ENCODE measurements at regions not wholly inside any gene's neighbourhood (a gene's known extent, or its start where the extent isn't known, plus 50 kb on each side); places are given as distances from the start of the nearest gene placed in this dataset.
"Not testable (repeated sequence)": the region's sequence is repeated elsewhere in the genome, so short reads cannot be mapped to it uniquely, and the experiment has no call there.

DNA sequence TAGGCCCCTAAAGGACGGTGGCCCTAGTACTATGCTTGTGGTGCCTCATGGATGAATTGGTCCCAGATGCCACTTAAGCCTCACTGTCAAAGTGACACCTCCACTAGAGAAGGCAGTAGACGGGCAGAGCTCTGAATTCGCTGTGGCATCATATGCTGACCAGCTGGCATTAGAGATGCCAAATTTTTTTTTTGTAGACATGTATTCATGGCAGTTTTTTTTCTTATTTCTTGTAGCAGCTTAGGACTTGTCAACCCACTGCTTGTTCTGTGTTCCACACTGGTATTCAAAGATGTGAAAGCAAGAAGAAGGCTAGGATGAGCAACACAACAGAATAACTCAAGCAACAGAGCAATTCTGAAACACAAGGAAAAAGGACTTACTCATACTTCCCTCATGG, 212.5 kb downstream of the DLEU7 start:
- intact Hi-C loops (cut with DNase I, micrococcal nuclease), result no loop called here

DNA sequence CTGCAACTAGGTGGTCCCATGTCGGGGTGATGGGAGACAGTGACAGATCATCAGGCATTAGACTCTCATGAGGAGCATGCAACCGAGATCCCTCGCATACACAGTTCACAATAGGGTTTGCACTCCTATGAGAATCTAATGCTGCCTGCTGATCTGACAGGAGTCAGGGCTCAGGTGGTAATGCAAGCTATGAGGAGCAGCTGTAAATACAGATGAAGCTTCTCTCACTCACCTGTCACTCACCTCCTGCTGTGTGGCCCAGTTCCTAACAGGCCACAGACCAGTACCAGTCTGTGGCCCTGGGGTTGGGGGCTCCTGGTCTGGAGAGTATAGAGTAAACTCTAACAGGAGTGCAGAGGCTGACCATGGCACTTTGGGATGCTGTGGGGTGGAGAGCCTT, 209.2 kb downstream of the DLEU7 start:
- ATAC-seq (no peak), DNase-seq (no peak)
- intact Hi-C loops (cut with DNase I, micrococcal nuclease), result no loop called here

More for the DNA sequence above, 212.5 kb downstream of the DLEU7 start:
- ATAC-seq (no peak), DNase-seq (no peak)

DNA sequence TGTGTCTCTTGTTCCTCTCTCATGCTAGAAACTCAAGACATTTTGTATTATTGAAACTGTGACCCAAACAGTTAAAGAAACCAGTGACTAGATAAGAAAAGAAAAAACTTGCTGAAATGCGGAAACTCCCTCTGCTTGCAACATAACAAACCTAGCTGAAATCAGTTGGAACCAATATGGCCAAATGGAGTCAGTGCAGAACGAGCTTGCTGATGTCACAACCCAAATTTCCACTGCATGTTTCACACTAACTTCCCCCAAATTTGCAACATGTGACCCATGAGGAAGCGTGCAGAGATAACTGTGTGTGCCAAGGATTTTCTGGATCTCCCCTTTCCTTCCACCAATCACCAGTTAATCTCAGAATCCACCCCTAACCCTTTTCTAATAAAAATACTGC, 208.0 kb downstream of the DLEU7 start:
- intact Hi-C loops (cut with DNase I, micrococcal nuclease), result no loop called here
- DNase-seq (peak in 1 of 2 donors; percentile 34), ATAC-seq (no peak)

DNA sequence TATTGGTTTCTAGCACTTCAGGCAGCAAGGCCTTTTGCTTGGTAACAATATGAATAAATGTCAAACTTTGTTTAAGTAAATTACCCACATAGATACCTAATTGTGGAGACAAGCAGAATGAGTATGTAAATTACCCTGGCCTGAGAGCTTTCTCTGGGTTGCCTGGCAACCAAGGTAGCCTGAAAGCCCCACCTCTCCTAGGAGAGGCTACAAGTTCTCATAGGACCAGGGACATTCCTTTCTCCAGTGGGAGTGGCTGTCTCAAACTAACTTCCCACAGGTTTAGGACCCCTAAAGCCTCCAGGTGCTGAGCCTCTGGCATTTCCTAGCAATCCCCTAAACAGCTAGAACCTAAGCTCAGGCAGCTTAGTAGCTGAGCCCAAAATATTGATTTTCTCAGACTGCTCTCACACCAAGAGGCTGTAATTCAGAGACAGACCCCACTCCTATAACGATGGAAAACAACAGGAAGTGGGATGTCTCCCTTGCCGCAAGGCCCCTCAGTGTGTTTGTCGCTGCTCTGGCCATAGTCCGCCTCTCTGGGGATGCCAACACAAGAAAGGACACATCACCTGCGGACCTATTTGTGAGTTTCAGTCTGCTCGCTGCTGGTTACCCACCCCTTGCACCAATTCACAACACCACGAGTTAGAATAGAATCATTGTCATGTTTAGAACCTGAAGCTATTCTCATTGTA, 207.3 kb downstream of the DLEU7 start:
- ATAC-seq, result no peak
- intact Hi-C loops (cut with DNase I, micrococcal nuclease), result no loop called here
- no peak for DNase-seq

DNA sequence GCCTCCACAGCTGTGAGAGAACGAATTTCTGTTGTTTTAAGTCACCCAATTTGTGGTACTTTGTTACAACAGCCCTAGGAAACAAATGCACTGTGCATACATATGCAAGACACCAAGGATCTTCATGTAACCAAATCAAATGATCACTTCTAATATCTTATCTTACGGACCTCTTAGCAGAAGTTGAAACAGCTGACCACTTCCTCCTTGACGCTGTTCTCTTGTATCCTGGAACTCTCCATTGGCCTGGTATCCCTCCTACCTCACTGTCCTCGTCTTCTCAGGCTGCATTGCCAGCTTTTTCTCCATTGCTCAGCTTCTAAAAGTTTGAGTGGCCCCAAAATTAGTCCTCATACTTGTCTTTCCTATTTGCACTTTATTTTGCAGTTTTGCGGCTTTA, 200.4 kb downstream of the DLEU7 start:
- DNase-seq, result no peak
- intact Hi-C loops (cut with DNase I, micrococcal nuclease), result no loop called here
- ATAC-seq, result no peak

DNA sequence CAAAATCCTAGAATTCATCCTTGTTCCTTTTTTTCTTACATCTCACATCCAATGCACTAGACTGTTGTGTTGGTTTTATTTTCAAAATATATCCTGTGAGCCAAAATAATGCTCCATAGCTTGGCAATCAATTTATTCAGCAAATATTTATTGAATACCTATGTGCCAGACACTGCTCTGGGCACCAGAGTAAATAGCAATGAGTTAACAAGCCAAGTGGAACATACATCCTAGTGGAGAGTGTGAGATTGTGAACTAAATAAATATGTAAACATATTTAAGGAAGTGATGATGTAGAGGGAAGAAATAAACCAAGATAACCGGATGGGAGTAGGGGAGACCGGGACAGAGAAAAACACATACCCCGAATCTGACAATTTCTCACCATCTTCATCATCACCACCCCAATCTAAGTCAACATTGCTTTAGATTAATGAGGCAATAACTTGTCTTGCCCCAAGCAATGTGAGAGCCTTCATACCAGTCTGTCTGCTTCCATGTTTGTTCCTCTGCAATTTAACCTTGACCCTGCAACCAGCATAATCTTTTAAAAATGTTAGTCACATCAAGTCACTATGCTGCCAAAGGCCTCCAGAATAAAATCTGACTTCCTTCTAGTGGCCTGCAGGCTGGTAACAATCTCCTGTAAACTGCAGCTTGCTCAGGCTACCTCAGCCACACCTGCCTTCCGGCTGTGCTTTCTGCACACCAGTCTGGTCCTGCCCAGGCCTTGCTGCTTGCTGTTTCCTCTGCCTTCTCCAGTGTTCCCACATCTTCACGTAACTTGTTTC, 199.2 kb downstream of the DLEU7 start:
- DNase-seq (no peak), ATAC-seq (peak; percentile 47)
- intact Hi-C loops (cut with DNase I, micrococcal nuclease), result no loop called here

DNA sequence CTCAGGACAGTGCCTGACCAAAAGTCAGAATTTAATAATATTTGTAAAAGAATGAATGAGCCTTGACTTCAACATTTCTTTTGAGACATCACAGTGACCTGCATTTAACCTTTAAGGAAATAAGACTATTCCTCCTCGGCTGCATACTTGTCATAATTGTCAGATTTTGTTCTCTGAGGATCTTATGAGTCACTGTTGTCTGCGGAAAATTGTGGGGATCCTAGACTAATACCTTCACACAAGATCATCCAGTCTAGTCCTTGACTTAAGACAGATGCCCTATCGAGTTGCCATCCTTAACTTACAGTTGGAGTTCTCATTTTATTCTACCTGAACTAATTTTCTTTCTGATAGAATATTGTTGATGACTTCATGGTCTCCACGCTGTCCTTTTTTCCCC, 198.4 kb downstream of the DLEU7 start:
- ATAC-seq (no peak), DNase-seq (no peak)
- intact Hi-C loops (cut with DNase I, micrococcal nuclease), result no loop called here

DNA sequence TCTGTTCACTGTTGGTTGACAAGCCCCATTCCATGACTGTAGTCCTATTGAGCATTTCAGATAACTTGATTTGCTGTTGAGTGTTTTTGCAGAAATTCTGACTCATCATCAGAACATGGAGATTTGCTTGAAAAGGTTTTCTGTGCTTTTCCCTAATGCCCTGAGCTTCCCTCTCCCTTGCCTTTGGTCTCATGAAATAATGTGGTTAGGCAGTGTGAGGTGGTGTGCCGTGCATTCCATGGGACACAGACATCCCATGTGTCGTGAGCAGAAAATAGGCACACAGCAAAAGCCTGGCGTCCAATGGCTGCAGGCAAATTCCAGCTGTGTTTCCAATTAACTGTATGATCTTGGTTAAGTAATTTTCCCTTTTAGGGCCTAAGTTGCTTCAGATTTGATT, 197.4 kb downstream of the DLEU7 start:
- intact Hi-C loops (cut with DNase I, micrococcal nuclease), result no loop called here
- DNase-seq (no peak), ATAC-seq (no peak)

DNA sequence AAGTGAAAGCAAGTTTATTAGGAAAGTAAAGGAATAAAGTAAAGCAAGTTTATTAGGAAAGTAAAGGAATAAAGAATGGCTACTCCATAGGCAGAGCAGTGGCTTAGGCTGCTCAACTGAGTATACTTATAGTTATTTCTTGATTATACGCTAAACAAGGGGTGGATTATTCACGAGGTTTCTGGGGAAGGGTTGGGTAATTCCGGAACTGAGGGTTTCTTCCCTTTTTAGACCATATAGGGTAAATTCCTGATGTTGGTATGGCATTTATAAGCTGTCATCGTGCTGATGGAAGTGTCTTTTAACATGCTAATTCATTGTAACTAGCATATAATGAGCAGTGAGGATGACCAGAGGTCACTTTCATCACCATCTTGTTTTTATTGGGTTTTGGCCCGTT, 194.3 kb downstream of the DLEU7 start:
- intact Hi-C loops (cut with DNase I, micrococcal nuclease), result no loop called here
- no peak for DNase-seq
- ATAC-seq, result no peak

DNA sequence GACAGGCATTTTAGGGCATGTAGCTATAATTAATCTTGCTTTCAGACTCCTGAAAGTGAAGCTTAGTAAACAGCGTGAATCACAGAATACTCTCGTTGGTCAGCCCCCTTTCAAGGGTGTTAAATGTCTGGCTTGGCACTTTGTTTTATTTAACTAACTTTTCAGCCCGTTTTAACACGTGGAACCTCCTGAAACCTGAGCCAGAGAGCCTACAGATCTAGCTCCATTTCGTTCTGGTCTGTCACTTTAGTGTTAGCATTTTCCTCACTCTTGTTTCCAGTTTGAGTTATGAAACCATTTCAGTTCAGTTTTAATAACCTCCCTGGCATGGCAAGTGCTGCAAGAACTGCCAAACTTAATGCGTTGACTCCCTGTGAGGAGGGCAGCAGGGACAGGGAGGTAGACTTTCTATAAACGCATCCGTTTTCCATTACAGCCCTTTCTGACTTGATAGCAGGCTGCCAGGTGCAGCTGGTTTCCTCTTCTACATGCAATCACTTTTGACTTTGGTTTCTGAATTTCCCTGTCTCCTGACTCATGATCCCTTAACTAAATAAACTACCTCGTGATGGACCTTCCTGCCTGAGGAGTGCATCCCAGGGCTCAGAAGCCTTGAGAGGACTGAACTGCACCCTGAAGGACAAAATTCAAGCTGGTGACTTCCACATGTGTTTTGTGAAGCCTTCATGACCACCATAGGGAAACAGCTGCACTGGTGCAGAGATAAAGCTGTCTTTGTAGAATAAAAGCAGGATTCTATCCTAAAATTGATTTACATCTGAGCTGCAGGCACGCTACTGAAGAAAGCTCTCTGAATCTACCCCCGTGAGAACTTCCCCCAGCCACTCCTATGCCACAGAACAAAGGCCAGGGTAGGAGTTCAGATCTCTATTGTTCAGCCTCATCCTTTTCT, 192.6 kb downstream of the DLEU7 start:
- DNase-seq (no peak), ATAC-seq (no peak)
- intact Hi-C loops (cut with DNase I, micrococcal nuclease), result no loop called here

DNA sequence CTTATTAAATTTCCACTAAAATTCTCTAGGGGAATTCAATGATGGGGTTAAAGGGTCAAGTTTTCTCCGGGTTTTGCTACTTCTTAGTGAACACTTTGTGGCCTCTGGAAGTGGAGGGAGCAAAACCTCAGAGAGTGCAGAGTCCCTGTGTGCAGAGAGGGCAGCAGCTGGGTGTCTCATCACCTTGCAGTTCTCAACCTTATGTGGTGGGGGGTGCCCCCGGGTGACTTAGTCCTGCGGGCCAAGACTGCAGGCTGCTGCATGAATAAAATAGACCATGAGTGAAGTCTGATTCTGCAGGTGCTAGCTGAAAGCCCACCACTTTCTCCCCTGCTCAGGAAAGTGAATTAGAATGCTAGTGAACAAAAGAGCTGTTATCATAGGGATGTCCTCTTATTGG, 191.6 kb downstream of the DLEU7 start:
- no peak for ATAC-seq
- DNase-seq, result no peak
- intact Hi-C loops (cut with DNase I, micrococcal nuclease), result no loop called here

DNA sequence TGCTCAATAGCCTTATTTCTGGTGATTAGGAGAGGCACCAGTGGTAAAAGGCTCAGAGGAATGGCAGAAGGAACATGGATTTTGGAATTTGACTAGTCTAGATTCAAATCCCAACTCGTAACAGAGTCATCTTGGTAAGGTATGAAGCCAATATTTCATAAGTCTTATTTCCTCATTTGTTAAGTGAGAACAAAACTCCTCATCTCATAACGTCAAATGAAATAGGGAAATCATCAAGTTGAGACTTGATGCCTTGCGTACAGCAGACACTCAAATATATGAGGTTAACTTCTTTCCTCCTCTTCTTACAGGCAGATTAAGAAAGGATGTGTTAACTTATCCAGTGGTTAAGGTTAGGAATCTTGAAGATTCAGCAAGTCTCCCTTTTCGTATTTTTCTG, 189.2 kb downstream of the DLEU7 start:
- ATAC-seq, result no peak
- DNase-seq, result no peak
- intact Hi-C loops (cut with DNase I, micrococcal nuclease), result no loop called here

DNA sequence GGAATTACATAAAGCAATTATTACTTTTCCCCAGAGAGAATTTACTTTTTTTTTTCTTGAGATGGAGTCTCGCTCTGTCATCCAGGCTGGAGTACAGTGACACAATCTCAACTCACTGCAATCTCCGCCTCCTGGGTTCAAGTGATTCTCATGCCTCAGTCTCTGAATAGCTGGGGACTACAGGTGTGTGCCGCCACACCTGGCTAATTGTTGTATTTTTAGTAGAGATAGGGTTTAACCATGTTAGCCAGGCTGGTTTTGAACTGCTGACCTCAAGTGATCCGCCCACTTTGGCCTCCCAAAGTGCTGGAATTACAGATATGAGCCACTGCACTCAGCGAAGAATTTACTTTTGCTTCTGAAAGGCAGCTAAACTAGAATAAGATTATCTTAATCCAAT, 181.6 kb downstream of the DLEU7 start:
- DNase-seq; intact Hi-C loops (cut with DNase I, micrococcal nuclease); ATAC-seq: not testable (repeated sequence)

DNA sequence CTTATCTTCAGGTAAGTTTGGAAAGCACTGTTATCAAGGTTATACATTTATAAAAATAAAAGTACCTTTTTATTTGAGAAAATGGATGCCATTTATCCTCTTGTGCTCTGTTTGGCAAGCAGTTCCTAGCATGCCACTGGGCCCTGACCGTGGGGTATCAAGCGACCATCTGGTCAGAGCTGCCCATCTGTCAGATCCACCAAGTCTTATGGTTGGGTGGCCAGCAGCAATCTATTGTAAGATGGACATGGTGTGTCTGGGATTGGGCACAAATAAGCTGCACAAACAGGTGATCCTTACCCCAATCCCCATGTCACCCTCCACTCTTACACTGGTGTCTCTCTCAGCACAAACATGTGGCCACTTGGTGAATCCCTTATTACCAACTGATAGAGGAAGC, 178.5 kb downstream of the DLEU7 start:
- DNase-seq (no peak), ATAC-seq (no peak)
- intact Hi-C loops (cut with DNase I, micrococcal nuclease), result no loop called here

DNA sequence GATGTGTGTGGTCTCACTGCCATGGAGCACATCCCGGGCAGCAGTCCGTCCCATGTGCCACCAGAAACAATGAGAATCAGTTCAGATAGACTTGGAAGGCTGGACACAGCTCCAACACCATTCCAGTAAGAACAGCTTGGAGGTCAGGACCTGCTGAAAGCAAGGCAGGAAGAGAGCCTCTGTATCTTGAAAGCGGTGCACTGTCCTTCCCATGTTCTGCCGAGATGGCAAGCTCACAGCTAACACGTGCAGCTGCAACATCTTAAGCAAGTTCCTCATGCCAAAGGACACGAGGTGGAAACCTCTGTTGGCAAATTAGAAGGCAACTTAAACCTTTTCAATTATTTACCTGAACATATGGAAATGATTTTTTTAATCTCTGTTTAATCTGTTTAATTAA, 175.4 kb downstream of the DLEU7 start:
- intact Hi-C loops (cut with DNase I, micrococcal nuclease), result no loop called here
- ATAC-seq (no peak), DNase-seq (no peak)

DNA sequence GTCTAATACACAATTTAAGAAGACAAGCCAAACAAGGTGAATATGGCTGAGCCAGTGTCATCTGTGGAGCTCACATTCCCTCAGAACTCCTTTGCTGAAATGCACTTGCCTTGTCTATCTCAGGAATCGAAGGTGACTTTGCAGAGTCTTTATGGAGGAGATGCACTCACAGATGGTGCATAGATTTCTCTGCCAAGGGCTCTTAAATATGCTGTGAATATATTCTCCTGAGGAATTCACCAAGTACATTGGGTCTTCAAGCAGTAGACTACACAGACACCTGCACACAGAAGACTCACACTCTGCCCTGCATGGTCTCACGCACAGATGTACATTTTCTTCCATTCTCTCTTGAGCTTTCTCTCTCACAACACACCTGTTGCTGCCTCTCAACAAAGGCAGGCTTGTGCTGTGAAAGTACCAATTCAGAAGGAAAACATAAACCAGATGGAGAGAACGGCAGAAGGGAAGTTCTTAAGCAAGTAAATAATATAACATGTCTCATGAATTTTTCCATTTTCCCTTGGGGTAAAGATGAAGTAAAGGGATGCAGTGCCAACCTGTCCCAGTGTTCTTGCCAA, 174.7 kb downstream of the DLEU7 start:
- no peak for DNase-seq
- no peak for ATAC-seq
- intact Hi-C loops (cut with DNase I, micrococcal nuclease), result no loop called here

DNA sequence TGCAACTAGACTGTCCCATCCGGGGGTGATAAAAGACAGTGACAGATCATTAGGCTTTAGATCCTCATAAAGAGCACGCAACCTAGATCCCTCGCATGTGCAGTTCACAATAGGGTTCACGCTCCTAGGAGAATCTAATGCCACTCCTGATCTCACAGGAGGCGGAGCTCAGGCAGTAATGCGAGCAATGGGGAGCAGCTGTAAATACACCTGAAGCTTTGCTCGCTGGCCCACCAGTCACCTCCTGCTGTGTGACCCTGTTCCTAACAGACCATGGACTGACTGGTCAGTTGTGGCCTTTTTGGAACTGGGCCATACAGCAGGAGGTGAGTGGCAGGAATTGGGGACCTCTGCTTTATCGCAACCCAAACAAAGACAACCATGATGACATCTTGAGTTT, 173.2 kb downstream of the DLEU7 start:
- no peak for DNase-seq
- ATAC-seq, result no peak
- intact Hi-C loops (cut with DNase I, micrococcal nuclease), result no loop called here

DNA sequence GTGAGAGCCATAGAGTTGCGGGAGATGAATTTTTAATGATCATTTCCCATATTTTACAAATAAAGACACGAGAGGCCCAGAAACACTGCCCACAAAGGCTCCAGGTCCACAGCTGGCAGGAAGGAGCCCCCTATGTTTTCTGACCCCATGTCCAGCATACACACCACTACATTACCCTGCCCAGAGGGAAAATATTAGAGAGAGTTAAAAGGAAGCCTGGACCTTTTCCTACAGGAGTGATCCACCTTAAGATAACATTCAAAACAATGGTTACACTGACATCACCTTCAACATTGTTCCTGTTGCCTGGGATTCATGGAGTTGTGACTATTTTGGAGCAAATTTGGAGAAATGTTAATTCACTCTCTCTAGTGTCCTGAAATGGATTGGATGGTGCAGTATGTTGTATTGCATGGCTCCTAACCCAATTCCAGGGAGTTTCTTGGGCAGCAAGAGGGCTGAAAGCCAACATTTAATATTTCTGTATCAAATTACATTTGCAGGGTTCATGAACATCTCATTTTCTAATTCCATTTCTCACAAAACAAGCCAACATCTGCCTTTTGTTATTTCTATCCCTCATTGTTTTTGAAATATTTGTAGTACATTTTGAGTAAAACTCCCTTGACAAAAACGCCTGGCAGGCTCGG, 172.5 kb downstream of the DLEU7 start:
- DNase-seq (no peak), ATAC-seq (no peak)
- intact Hi-C loops (cut with DNase I, micrococcal nuclease), result no loop called here

DNA sequence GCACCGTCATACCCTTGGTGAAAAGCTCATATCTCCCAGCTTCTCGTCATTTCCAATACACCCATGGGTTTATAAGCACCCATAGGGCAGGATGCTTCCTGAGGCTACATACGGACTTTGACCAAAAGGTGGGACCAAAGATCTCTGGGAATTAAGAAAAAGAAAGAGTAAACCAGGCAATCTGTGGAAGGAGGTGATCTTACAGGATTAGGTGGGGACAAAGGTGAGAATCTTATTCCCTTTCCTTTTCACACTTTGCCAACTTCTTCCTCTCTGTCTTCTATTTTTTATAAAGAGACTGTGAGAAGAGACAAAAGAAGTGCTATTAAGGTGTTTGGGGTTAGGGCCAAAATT, 172.0 kb downstream of the DLEU7 start:
- ATAC-seq, result no peak
- no peak for DNase-seq
- intact Hi-C loops (cut with DNase I, micrococcal nuclease), result no loop called here

All from left colon (tissue), 2 donors.